PFSK-1 (cell line): ENCODE measurements at regions not wholly inside any gene's neighbourhood (a gene's known extent, or its start where the extent isn't known, plus 50 kb on each side); places are given as distances from the start of the nearest gene placed in this dataset.

Experiments
- POLR2AphosphoS5 ChIP-seq: IDR thresholded peaks from 2 replicates; pipeline ENCODE4 v1.6.1; 2012; ENCODE audit warnings: low read depth, mild to moderate bottlenecking, control low read depth, low read length, moderate library complexity
- REST ChIP-seq, 2 experiments: IDR thresholded peaks; 2 replicates each; pipeline versions ENCODE4 v1.6.1 to v1.8.0; 2011 to 2012; ENCODE audit warnings: low read depth in 2 of 2, low read length in 2 of 2, control low read depth in 1 of 2, inconsistent platforms in 1 of 2, mild to moderate bottlenecking in 1 of 2, moderate library complexity in 1 of 2; ENCODE audit not compliant: insufficient read depth in 1 of 2
- TAF1 ChIP-seq: IDR thresholded peaks from 2 replicates; pipeline ENCODE4 v1.6.1; 2012; ENCODE audit warnings: low read length, control low read depth, borderline replicate concordance; ENCODE audit not compliant: insufficient read depth

DNA sequence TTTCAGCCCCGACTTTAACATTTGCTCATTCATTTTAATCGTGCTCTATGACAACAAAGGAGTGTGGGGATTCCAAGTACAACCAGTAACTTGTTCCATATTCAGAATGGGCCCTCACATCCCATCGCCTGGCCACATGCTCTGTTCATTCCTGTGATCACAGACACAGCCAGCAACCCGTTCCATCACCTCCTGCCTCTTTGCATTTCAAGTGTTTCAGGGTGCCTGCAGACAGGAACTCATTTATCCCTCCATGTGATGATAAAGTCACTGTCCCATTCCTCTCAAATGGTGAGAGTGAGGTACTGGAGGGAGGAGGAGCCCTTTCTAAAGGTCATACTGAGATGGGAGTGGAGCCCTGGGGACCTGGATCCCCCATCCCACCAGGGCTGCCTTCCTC lies 571.1 kb downstream of the MAT2B start:
- TF ChIP-seq TAF1: no peak
- no peak for TF ChIP-seq POLR2AphosphoS5
- TF ChIP-seq REST (IDR thresholded peaks at IDR 0.05; ENCODE audit: insufficient read depth in 1 of 2, low read depth in 2 of 2, low read length in 2 of 2): no peak
